Nephron progenitor cell (in vitro differentiated cells): ENCODE measurements at regions not wholly inside any gene's neighbourhood (a gene's known extent, or its start where the extent isn't known, plus 50 kb on each side); places are given as distances from the start of the nearest gene placed in this dataset.
"Not testable (repeated sequence)": the region's sequence is repeated elsewhere in the genome, so short reads cannot be mapped to it uniquely, and the experiment has no call there.

ENCODE experiments used
- DNase-seq: peaks from one replicate; pipeline ENCODE4 v3.0.0; 2021
- H3K27ac Mint-ChIP-seq: 2 replicates; pipeline ENCODE4 v1.8.0; 2021; ENCODE audit warnings: mild to moderate bottlenecking, moderate library complexity, mixed read lengths
- H3K27me3 Mint-ChIP-seq: 2 replicates; pipeline ENCODE4 v1.8.0; 2021; ENCODE audit warnings: mild to moderate bottlenecking, low read depth, mixed read lengths; ENCODE audit not compliant: poor library complexity
- H3K36me3 Mint-ChIP-seq: 2 replicates; pipeline ENCODE4 v1.8.0; 2021; ENCODE audit warnings: low read depth, mixed read lengths
- H3K4me1 Mint-ChIP-seq: 2 replicates; pipeline ENCODE4 v1.8.0; 2021; ENCODE audit warnings: mixed read lengths
- H3K4me3 Mint-ChIP-seq: 2 replicates; pipeline ENCODE4 v1.8.0; 2021; ENCODE audit warnings: mild to moderate bottlenecking, moderate library complexity, mixed read lengths
- H3K9me3 Mint-ChIP-seq: 2 replicates; pipeline ENCODE4 v1.8.0; 2021; ENCODE audit warnings: mild to moderate bottlenecking, moderate library complexity, mixed read lengths
- CTCF ChIP-seq: fragments of 200-600 bp; sonication (generic); IDR thresholded peaks from 2 replicates; pipeline ENCODE4 v1.5.0; 2021; ENCODE audit warnings: antibody characterized with exemption

GRCh38 chr2:145798419-145798818, 1278.5 kb upstream of the ZEB2 start:
- H3K4me3 Mint-ChIP-seq: no peak overlapping the region
- no peaks in the 10 kb centered on the region for H3K36me3 Mint-ChIP-seq
- no peaks in the 10 kb centered on the region for H3K4me1 Mint-ChIP-seq
- no peak for DNase-seq
- H3K27ac Mint-ChIP-seq: peak overlapping the region; percentile 78
- TF ChIP-seq CTCF: no peak
- no peaks in the 10 kb centered on the region for H3K9me3 Mint-ChIP-seq
- peaks cover 4% of the 10 kb centered on the region for H3K27me3 Mint-ChIP-seq

GRCh38 chr2:145797692-145798091, 1277.8 kb upstream of the ZEB2 start:
- no peak for DNase-seq
- no peaks in the 10 kb centered on the region for H3K4me1 Mint-ChIP-seq
- H3K4me3 Mint-ChIP-seq: no peak overlapping the region
- H3K27me3 Mint-ChIP-seq: peaks cover 4% of the 10 kb centered on the region
- no peak for TF ChIP-seq CTCF
- no peaks in the 10 kb centered on the region for H3K36me3 Mint-ChIP-seq
- no peaks in the 10 kb centered on the region for H3K9me3 Mint-ChIP-seq
- no peak overlapping the region for H3K27ac Mint-ChIP-seq

- Mint-ChIP-seq H3K4me3 (no peak overlapping the region), H3K27ac (no peak overlapping the region), H3K9me3 (no peaks in the 10 kb centered on the region), H3K36me3 (no peaks in the 10 kb centered on the region), H3K4me1 (no peaks in the 10 kb centered on the region), H3K27me3 (no peaks in the 10 kb centered on the region)
- TF ChIP-seq CTCF: no peak
- no peak for DNase-seq
Observed at GRCh38 chr2:145792745-145793144, 1272.8 kb upstream of the ZEB2 start.

- Mint-ChIP-seq H3K36me3 (peaks cover 7% of the 10 kb centered on the region), H3K27me3 (no peaks in the 10 kb centered on the region), H3K4me1 (no peaks in the 10 kb centered on the region), H3K27ac (no peak overlapping the region), H3K4me3 (no peak overlapping the region), H3K9me3 (peaks cover 24% of the 10 kb centered on the region)
- no peak for DNase-seq
- no peak for TF ChIP-seq CTCF
Observed at GRCh38 chr2:145789636-145790035, 1269.7 kb upstream of the ZEB2 start.

- not testable (repeated sequence) for H3K36me3 Mint-ChIP-seq, DNase-seq, H3K4me3 Mint-ChIP-seq, H3K27me3 Mint-ChIP-seq, H3K4me1 Mint-ChIP-seq, H3K27ac Mint-ChIP-seq
- peaks cover 38% of the 10 kb centered on the region for H3K9me3 Mint-ChIP-seq
Observed at GRCh38 chr2:145787597-145788361, 1267.9 kb upstream of the ZEB2 start.

GRCh38 chr2:145782607-145783006, 1262.7 kb upstream of the ZEB2 start:
- H3K36me3 Mint-ChIP-seq, H3K27me3 Mint-ChIP-seq, DNase-seq, H3K4me1 Mint-ChIP-seq, H3K27ac Mint-ChIP-seq, H3K4me3 Mint-ChIP-seq: not testable (repeated sequence)
- peaks cover 51% of the 10 kb centered on the region for H3K9me3 Mint-ChIP-seq

GRCh38 chr2:145777914-145778313, 1258.0 kb upstream of the ZEB2 start:
- no peak for DNase-seq
- H3K4me1 Mint-ChIP-seq: no peaks in the 10 kb centered on the region
- no peaks in the 10 kb centered on the region for H3K36me3 Mint-ChIP-seq
- H3K27me3 Mint-ChIP-seq: peaks cover 4% of the 10 kb centered on the region
- TF ChIP-seq CTCF: no peak
- peaks cover 15% of the 10 kb centered on the region for H3K9me3 Mint-ChIP-seq
- H3K4me3 Mint-ChIP-seq: no peak overlapping the region
- no peak overlapping the region for H3K27ac Mint-ChIP-seq
